GM18868 (cell line): ENCODE measurements at regions not wholly inside any gene's neighbourhood (a gene's known extent, or its start where the extent isn't known, plus 50 kb on each side); places are given as distances from the start of the nearest gene placed in this dataset.

ENCODE experiments used
- ATAC-seq: cut with Tn5 transposase; IDR thresholded peaks from one replicate; pipeline ENCODE4 v1.9.1; 2021; ENCODE audit warnings: mild to moderate bottlenecking, moderate library complexity; ENCODE audit not compliant: unreplicated experiment

GRCh38 chr1:199753513-199753912 is 274.0 kb upstream of the NR5A2 start:
- ATAC-seq = no peak

- ATAC-seq = no peak
Observed at GRCh38 chr1:199756066-199756465, 271.4 kb upstream of the NR5A2 start.

GRCh38 chr1:199758626-199759255 is 268.8 kb upstream of the NR5A2 start:
- no peak for ATAC-seq

GRCh38 chr1:199759268-199759730 is 268.2 kb upstream of the NR5A2 start:
- no peak for ATAC-seq

- no peak for ATAC-seq
Observed at GRCh38 chr1:199762572-199762971, 264.9 kb upstream of the NR5A2 start.

GRCh38 chr1:199766218-199766792 is 261.2 kb upstream of the NR5A2 start:
- no peak for ATAC-seq

GRCh38 chr1:199767700-199768099 is 259.8 kb upstream of the NR5A2 start:
- no peak for ATAC-seq

- ATAC-seq = no peak
Observed at GRCh38 chr1:199774433-199775089, 252.9 kb upstream of the NR5A2 start.

- no peak for ATAC-seq
Observed at GRCh38 chr1:199776768-199777497, 250.6 kb upstream of the NR5A2 start.

- no peak for ATAC-seq
Observed at GRCh38 chr1:199778324-199778955, 249.1 kb upstream of the NR5A2 start.

- no peak for ATAC-seq
Observed at GRCh38 chr1:199780091-199780490, 247.4 kb upstream of the NR5A2 start.

- no peak for ATAC-seq
Observed at GRCh38 chr1:199780948-199781670, 246.4 kb upstream of the NR5A2 start.

- no peak for ATAC-seq
Observed at GRCh38 chr1:199784138-199784895, 243.2 kb upstream of the NR5A2 start.

GRCh38 chr1:199786695-199787094 is 240.8 kb upstream of the NR5A2 start:
- ATAC-seq = no peak

- ATAC-seq = no peak
Observed at GRCh38 chr1:199789141-199789540, 238.4 kb upstream of the NR5A2 start.

- ATAC-seq = no peak
Observed at GRCh38 chr1:199791495-199791894, 236.0 kb upstream of the NR5A2 start.

- ATAC-seq = no peak
Observed at GRCh38 chr1:199792874-199793273, 234.6 kb upstream of the NR5A2 start.

- ATAC-seq = no peak
Observed at GRCh38 chr1:199794105-199794863, 233.2 kb upstream of the NR5A2 start.

- ATAC-seq = no peak
Observed at GRCh38 chr1:199799116-199799515, 228.4 kb upstream of the NR5A2 start.
